Activated B cell treated with CpG ODN at 0.5 μM for 24 hours (primary cell): ENCODE measurements at regions not wholly inside any gene's neighbourhood (a gene's known extent, or its start where the extent isn't known, plus 50 kb on each side); places are given as distances from the start of the nearest gene placed in this dataset.

Source experiments
- ATAC-seq: fragments of 200-7000 bp; cut with Tn5 transposase; one replicate; pipeline ENCODE4 v1.10.0; 2021; ENCODE audit warnings: low read depth, mild to moderate bottlenecking, moderate library complexity
- CTCF ChIA-PET: fragments of 350-600 bp; sonication (Branson Sonifier 250); formaldehyde crosslinking; loops from one replicate; lab custom pipeline; 2021; ENCODE audit warnings: antibody characterized with exemption; lab: Charles Lee
- POLR2A ChIA-PET: fragments of 350-600 bp; sonication (Branson Sonifier 250); formaldehyde crosslinking; loops from one replicate; lab custom pipeline; 2021; ENCODE audit warnings: antibody characterized with exemption; lab: Charles Lee
- DNase-seq: peaks from one replicate; pipeline ENCODE4 v3.0.0; 2022
- H3K27ac Mint-ChIP-seq: one replicate; pipeline ENCODE4 v1.8.0; 2020; ENCODE audit warnings: mixed read lengths
- H3K27me3 Mint-ChIP-seq: one replicate; pipeline ENCODE4 v1.8.0; 2021; ENCODE audit warnings: mixed read lengths
- H3K36me3 Mint-ChIP-seq: one replicate; pipeline ENCODE4 v1.8.0; 2021; ENCODE audit warnings: low read depth, mixed read lengths
- H3K4me1 Mint-ChIP-seq: one replicate; pipeline ENCODE4 v1.8.0; 2021; ENCODE audit warnings: mixed read lengths
- H3K4me3 Mint-ChIP-seq: one replicate; pipeline ENCODE4 v1.8.0; 2020; ENCODE audit warnings: mild to moderate bottlenecking, mixed read lengths
- H3K9me3 Mint-ChIP-seq: one replicate; pipeline ENCODE4 v1.8.0; 2020; ENCODE audit warnings: mixed read lengths
- CTCF ChIP-seq: fragments of 200-600 bp; IDR thresholded peaks from one replicate; pipeline ENCODE4 v1.8.0; 2022; ENCODE audit warnings: antibody characterized with exemption, mild to moderate bottlenecking
- intact Hi-C: fragments of 100-400 bp; cut with micrococcal nuclease; formaldehyde crosslinking; loops from one replicate; pipeline ENCODE4 v1.15.1; 2024

- ChIA-PET CTCF (no interaction called here), POLR2A (interaction anchor here (0.6 kb wide), 1 partner anchor 12 kb away, joined by 17 read pairs; no protein-coding TSS in a partner anchor)
- Mint-ChIP-seq H3K27ac (no peak overlapping the region), H3K4me3 (no peak overlapping the region), H3K27me3 (peaks cover 3% of the 10 kb centered on the region), H3K4me1 (no peaks in the 10 kb centered on the region), H3K9me3 (no peaks in the 10 kb centered on the region), H3K36me3 (no peaks in the 10 kb centered on the region)
- ATAC-seq = no peak
- intact Hi-C loops = no loop called here
- no peak for TF ChIP-seq CTCF
- no peak for DNase-seq
Observed at GRCh38 chr16:88298833-88299745, 83.7 kb upstream of the ZNF469 start.

- ATAC-seq = no peak
- H3K27me3 Mint-ChIP-seq = peaks cover 3% of the 10 kb centered on the region
Observed at GRCh38 chr16:88299751-88300462, 82.9 kb upstream of the ZNF469 start.

GRCh38 chr16:88300463-88300835 lies 82.3 kb upstream of the ZNF469 start:
- intact Hi-C loops = no loop called here
- Mint-ChIP-seq H3K36me3 (no peaks in the 10 kb centered on the region), H3K9me3 (no peaks in the 10 kb centered on the region), H3K4me1 (no peaks in the 10 kb centered on the region), H3K27ac (no peak overlapping the region), H3K4me3 (no peak overlapping the region), H3K27me3 (peaks cover 3% of the 10 kb centered on the region)
- no peak for TF ChIP-seq CTCF
- POLR2A ChIA-PET = no interaction called here
- ATAC-seq = no peak
- DNase-seq = no peak
- CTCF ChIA-PET = no interaction called here

More at GRCh38 chr16:88299751-88300462, 82.9 kb upstream of the ZNF469 start:
- DNase-seq = no peak
- H3K27ac Mint-ChIP-seq = no peak overlapping the region
- no peaks in the 10 kb centered on the region for H3K9me3 Mint-ChIP-seq
- ChIA-PET CTCF (no interaction called here), POLR2A (no interaction called here)
- no peaks in the 10 kb centered on the region for H3K4me1 Mint-ChIP-seq
- H3K36me3 Mint-ChIP-seq = no peaks in the 10 kb centered on the region
- TF ChIP-seq CTCF = no peak
- H3K4me3 Mint-ChIP-seq = no peak overlapping the region
- intact Hi-C loops = no loop called here

GRCh38 chr16:88301431-88301830 lies 81.3 kb upstream of the ZNF469 start:
- DNase-seq = no peak
- CTCF ChIA-PET = no interaction called here
- no peak for TF ChIP-seq CTCF
- intact Hi-C loops = no loop called here
- no peak overlapping the region for H3K4me3 Mint-ChIP-seq
- H3K36me3 Mint-ChIP-seq = no peaks in the 10 kb centered on the region
- peaks cover 3% of the 10 kb centered on the region for H3K27me3 Mint-ChIP-seq
- H3K9me3 Mint-ChIP-seq = no peaks in the 10 kb centered on the region
- POLR2A ChIA-PET = no interaction called here
- ATAC-seq = no peak
- H3K27ac Mint-ChIP-seq = no peak overlapping the region
- no peaks in the 10 kb centered on the region for H3K4me1 Mint-ChIP-seq

GRCh38 chr16:88301886-88302285 lies 80.9 kb upstream of the ZNF469 start:
- ChIA-PET POLR2A (no interaction called here), CTCF (no interaction called here)
- Mint-ChIP-seq H3K27me3 (peaks cover 3% of the 10 kb centered on the region), H3K9me3 (no peaks in the 10 kb centered on the region), H3K36me3 (no peaks in the 10 kb centered on the region), H3K4me1 (no peaks in the 10 kb centered on the region), H3K4me3 (no peak overlapping the region), H3K27ac (no peak overlapping the region)
- intact Hi-C loops = no loop called here
- no peak for TF ChIP-seq CTCF
- ATAC-seq (no peak), DNase-seq (no peak)
